WTC11 (cell line): ENCODE measurements at regions not wholly inside any gene's neighbourhood (a gene's known extent, or its start where the extent isn't known, plus 50 kb on each side); places are given as distances from the start of the nearest gene placed in this dataset.

Experiments
- ELF4 ChIP-seq: sonication (generic); formaldehyde crosslinking; IDR thresholded peaks from 2 replicates; pipeline ENCODE4 v1.8.1; 2022; ENCODE audit warnings: low read depth, mild to moderate bottlenecking, moderate library complexity, missing genetic modification reagents
- IRF2 ChIP-seq: sonication (generic); formaldehyde crosslinking; IDR thresholded peaks from 2 replicates; pipeline ENCODE4 v1.8.0; 2022; ENCODE audit warnings: low read depth, missing genetic modification reagents, borderline replicate concordance
- KAT7 ChIP-seq: sonication (generic); formaldehyde crosslinking; IDR thresholded peaks from 2 replicates; pipeline ENCODE4 v1.8.1; 2023; ENCODE audit warnings: missing genetic modification reagents, mild to moderate bottlenecking, borderline replicate concordance
- NR3C1 ChIP-seq: sonication (generic); formaldehyde crosslinking; conservative IDR thresholded peaks from 2 replicates; pipeline ENCODE4 v1.8.1; 2023; ENCODE audit warnings: low read depth, mild to moderate bottlenecking, missing genetic modification reagents
- RELA ChIP-seq: sonication (generic); formaldehyde crosslinking; IDR thresholded peaks from 2 replicates; pipeline ENCODE4 v1.8.1; 2022; ENCODE audit warnings: missing genetic modification reagents, mild to moderate bottlenecking, borderline replicate concordance
- SOX15 ChIP-seq: fragments of 250-450 bp; sonication (Bioruptor Pico); IDR thresholded peaks from 2 replicates; pipeline ENCODE4 v1.9.0; 2021; ENCODE audit warnings: mild to moderate bottlenecking
- ZNF232 ChIP-seq: sonication (generic); formaldehyde crosslinking; IDR thresholded peaks from 2 replicates; pipeline ENCODE4 v1.8.0; 2022; ENCODE audit warnings: mild to moderate bottlenecking, missing genetic modification reagents
- TF ChIP-seq, protein P1 (sequence below): sonication (generic); formaldehyde crosslinking; IDR thresholded peaks from 2 replicates; pipeline ENCODE4 v1.8.0; 2023; ENCODE audit warnings: missing genetic modification reagents
- TF ChIP-seq, protein P2 (sequence below): fragments of 200-600 bp; IDR thresholded peaks from 2 replicates; pipeline ENCODE4 v1.8.0; 2022; ENCODE audit warnings: antibody characterized with exemption
- TF ChIP-seq, protein P3 (sequence below): sonication (generic); formaldehyde crosslinking; conservative IDR thresholded peaks from 2 replicates; pipeline ENCODE4 v1.8.1; 2023; ENCODE audit warnings: mild to moderate bottlenecking, low read depth, missing genetic modification reagents, moderate library complexity
- TF ChIP-seq, protein P4 (sequence below): sonication (generic); formaldehyde crosslinking; conservative IDR thresholded peaks from 2 replicates; pipeline ENCODE4 v1.8.1; 2022; ENCODE audit warnings: mild to moderate bottlenecking, missing genetic modification reagents
- TF ChIP-seq, protein P5 (sequence below): fragments of 250-450 bp; sonication (Bioruptor Pico); IDR thresholded peaks from 2 replicates; pipeline ENCODE4 v1.9.0; 2021; ENCODE audit warnings: mild to moderate bottlenecking
- TF ChIP-seq, protein P6 (sequence below): sonication (generic); formaldehyde crosslinking; IDR thresholded peaks from 2 replicates; pipeline ENCODE4 v1.8.1; 2023; ENCODE audit warnings: mild to moderate bottlenecking, missing genetic modification reagents

DNA sequence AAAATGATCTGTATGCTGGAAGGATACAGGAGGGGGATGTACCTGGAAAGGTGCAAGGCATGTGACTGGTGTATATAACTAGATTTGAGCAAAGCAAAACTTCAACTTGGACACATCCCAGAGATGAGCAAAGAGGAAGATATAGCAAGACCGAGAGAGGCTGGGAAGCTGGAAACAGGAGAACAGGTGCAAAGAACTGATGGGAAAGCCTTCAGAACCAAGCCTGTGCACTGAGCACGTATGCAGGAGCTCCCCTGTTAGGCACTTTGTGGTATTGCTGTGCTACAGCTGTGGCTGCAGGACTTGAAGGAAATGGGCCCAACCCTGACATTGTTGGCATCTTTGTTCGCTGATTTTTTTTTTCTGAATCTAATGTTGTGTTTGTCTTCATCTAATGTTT, 120.7 kb upstream of the PWP1 start:
- TF ChIP-seq, protein P1, sequence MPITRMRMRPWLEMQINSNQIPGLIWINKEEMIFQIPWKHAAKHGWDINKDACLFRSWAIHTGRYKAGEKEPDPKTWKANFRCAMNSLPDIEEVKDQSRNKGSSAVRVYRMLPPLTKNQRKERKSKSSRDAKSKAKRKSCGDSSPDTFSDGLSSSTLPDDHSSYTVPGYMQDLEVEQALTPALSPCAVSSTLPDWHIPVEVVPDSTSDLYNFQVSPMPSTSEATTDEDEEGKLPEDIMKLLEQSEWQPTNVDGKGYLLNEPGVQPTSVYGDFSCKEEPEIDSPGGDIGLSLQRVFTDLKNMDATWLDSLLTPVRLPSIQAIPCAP, result no peak
- TF ChIP-seq, protein P2, sequence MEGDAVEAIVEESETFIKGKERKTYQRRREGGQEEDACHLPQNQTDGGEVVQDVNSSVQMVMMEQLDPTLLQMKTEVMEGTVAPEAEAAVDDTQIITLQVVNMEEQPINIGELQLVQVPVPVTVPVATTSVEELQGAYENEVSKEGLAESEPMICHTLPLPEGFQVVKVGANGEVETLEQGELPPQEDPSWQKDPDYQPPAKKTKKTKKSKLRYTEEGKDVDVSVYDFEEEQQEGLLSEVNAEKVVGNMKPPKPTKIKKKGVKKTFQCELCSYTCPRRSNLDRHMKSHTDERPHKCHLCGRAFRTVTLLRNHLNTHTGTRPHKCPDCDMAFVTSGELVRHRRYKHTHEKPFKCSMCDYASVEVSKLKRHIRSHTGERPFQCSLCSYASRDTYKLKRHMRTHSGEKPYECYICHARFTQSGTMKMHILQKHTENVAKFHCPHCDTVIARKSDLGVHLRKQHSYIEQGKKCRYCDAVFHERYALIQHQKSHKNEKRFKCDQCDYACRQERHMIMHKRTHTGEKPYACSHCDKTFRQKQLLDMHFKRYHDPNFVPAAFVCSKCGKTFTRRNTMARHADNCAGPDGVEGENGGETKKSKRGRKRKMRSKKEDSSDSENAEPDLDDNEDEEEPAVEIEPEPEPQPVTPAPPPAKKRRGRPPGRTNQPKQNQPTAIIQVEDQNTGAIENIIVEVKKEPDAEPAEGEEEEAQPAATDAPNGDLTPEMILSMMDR, result no peak
- TF ChIP-seq, protein P3, sequence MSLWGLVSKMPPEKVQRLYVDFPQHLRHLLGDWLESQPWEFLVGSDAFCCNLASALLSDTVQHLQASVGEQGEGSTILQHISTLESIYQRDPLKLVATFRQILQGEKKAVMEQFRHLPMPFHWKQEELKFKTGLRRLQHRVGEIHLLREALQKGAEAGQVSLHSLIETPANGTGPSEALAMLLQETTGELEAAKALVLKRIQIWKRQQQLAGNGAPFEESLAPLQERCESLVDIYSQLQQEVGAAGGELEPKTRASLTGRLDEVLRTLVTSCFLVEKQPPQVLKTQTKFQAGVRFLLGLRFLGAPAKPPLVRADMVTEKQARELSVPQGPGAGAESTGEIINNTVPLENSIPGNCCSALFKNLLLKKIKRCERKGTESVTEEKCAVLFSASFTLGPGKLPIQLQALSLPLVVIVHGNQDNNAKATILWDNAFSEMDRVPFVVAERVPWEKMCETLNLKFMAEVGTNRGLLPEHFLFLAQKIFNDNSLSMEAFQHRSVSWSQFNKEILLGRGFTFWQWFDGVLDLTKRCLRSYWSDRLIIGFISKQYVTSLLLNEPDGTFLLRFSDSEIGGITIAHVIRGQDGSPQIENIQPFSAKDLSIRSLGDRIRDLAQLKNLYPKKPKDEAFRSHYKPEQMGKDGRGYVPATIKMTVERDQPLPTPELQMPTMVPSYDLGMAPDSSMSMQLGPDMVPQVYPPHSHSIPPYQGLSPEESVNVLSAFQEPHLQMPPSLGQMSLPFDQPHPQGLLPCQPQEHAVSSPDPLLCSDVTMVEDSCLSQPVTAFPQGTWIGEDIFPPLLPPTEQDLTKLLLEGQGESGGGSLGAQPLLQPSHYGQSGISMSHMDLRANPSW, result no peak
- TF ChIP-seq ZNF232 (CRISPR knock-in tag) (no peak), RELA (CRISPR knock-in tag) (no peak), KAT7 (CRISPR knock-in tag) (no peak), ELF4 (CRISPR knock-in tag) (no peak), NR3C1 (CRISPR knock-in tag) (no peak), IRF2 (no peak), SOX15 (no peak)
- TF ChIP-seq, protein P4, sequence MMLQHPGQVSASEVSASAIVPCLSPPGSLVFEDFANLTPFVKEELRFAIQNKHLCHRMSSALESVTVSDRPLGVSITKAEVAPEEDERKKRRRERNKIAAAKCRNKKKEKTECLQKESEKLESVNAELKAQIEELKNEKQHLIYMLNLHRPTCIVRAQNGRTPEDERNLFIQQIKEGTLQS (CRISPR knock-in tag), result no peak
- TF ChIP-seq, protein P5, sequence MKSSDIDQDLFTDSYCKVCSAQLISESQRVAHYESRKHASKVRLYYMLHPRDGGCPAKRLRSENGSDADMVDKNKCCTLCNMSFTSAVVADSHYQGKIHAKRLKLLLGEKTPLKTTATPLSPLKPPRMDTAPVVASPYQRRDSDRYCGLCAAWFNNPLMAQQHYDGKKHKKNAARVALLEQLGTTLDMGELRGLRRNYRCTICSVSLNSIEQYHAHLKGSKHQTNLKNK (CRISPR knock-in tag), result no peak
- TF ChIP-seq, protein P6, sequence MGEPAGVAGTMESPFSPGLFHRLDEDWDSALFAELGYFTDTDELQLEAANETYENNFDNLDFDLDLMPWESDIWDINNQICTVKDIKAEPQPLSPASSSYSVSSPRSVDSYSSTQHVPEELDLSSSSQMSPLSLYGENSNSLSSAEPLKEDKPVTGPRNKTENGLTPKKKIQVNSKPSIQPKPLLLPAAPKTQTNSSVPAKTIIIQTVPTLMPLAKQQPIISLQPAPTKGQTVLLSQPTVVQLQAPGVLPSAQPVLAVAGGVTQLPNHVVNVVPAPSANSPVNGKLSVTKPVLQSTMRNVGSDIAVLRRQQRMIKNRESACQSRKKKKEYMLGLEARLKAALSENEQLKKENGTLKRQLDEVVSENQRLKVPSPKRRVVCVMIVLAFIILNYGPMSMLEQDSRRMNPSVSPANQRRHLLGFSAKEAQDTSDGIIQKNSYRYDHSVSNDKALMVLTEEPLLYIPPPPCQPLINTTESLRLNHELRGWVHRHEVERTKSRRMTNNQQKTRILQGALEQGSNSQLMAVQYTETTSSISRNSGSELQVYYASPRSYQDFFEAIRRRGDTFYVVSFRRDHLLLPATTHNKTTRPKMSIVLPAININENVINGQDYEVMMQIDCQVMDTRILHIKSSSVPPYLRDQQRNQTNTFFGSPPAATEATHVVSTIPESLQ (CRISPR knock-in tag), result no peak
